NCI-H2081 treated with DMSO at 0.1 percent for 48 hours (cell line): ENCODE measurements at regions not wholly inside any gene's neighbourhood (a gene's known extent, or its start where the extent isn't known, plus 50 kb on each side); places are given as distances from the start of the nearest gene placed in this dataset.

Source experiments
- DNase-seq: peaks from one replicate; lab custom pipeline; 2025; lab: John Stamatoyannopoulos, UW

DNA sequence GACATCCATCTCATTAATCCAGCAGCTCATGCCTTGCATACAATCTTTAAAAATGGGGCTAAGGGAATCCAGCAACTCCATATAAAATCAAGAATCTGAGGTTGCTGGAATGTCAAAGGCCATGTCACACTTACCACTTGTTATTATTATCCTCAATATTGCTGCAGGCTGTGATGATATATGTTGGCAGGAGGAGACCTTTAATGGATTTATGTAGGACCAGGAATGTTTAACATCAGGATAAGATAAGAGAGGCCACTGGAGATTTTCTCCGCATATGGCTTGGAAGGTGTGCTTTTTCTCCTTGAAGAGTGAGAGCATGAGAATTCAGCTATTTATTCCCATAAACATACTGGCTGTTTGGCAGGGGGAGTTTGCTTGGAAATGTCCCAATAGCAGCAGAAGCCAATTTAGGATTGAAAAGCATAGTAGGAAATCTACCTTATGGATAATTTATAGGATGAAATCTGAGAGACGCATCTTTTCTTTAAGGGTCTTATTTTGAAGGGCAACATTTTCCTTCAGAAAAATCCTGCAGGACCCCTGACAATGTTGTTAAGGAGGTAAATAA is 481.4 kb downstream of the AGTPBP1 start:
- DNase-seq = no peak

DNA sequence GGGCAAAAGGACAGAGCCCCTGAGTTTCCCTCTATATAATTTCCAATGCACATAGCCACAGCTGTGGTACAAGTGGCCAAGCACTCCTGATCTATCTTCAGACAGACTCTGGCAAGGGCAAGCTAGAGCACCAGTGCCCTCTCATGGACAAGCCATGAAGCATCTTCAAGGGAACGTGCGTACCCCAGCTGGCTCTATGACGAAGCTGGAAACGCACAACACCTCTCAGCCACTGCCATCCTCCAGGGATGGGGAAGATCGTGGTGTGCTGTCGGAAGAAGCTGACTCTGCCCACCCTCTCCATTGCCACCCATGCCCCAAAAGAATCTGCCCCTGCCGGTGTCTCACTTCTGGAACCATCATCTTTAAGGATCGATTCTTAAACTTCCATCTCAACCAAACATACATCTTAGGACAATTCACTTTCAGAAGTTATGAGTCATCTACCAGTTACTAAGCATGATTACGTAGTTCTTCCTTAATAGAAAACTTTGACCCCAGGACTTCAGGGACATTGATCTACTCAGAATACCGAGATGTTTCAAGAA is 482.9 kb downstream of the AGTPBP1 start:
- no peak for DNase-seq

DNA sequence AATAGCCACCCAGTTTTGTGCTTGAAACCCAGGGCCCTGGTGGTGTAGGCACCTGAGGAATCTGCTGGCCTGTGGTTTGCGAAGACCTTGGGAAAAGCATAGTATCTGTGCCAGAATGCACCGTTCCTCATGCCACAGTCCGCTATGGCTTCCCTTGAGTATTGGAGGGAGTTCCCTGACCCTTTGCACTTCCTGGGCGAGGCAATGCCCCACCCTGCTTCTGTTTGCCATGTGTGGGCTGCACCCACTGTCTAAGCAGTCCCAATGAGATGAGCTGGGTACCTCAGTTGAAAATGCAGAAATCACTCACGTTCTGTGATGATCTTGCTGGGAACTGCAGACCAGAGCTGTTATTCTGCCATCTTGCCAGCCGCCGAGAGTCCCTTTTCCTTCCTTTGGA is 483.5 kb downstream of the AGTPBP1 start:
- DNase-seq = no peak

DNA sequence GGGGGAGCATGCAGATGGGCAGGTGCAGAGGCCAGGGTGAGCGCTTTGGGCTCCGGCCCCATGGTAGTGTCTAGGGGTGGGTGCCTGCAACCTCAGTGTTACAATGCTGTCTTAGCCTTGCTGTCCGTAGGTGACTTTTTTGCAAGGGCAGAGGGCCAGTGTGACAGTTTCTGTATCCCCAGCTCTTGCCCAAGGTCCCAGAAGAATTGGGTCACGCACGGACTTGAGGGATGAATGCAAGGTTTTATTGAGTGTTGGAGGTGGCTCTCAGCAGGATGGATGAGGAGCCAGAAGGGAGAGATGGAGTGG is 492.5 kb downstream of the AGTPBP1 start:
- DNase-seq = no peak

DNA sequence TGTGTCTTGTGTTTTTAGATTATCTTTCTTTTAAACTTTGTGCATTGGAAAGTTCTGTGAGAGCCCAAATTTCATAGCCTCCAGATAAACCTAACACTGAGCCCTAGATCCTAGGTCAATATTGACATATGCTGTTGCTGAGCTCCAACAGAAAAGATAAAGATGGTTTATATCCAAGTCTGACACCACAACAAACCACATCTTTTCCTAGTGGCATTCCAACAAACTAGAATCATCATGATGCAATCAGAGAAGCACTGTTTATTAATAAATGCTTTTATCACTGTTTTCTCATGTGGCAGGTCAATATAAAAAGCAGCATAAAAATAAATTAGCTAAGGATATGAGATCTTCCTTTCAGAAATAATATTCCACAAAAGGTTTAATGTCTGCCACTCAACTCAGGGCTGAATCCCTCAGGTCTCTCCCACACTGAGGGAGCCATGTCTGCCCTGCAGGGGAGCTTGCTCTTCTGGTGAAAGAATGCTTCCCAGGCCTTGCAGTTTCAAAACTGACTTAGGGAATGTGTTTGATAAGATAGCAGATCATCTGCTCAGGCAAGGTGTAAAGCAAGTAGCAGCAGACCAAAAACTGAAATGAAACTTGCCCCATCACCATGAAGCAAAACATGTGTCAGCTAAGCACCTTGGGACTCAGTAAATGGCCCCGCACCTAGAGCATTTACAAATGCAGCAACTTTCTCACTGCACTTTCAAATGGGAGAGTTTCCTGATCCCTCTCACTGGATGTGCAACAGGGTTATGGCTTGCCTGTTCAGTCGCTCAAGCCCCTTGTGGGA is 493.0 kb downstream of the AGTPBP1 start:
- no peak for DNase-seq

DNA sequence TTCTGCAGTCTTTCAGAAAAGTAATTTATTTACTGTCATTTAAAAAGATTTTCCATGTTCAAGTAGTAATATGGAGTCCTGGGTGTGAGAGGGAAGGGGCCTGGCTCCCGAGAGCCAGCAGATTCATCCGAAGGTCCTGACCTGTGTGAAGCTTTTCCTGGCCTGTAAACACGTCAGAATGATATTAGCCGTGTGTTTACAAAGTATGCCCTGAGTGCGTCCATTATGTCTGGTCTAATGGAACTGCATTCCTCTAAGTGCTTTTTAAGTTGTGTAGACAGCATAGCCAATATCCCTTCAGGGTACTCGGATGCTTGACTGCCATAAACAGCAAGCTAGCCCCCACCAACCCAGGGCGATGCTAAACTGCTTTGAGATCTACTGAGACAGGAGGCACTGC is 495.2 kb downstream of the AGTPBP1 start:
- DNase-seq = no peak

DNA sequence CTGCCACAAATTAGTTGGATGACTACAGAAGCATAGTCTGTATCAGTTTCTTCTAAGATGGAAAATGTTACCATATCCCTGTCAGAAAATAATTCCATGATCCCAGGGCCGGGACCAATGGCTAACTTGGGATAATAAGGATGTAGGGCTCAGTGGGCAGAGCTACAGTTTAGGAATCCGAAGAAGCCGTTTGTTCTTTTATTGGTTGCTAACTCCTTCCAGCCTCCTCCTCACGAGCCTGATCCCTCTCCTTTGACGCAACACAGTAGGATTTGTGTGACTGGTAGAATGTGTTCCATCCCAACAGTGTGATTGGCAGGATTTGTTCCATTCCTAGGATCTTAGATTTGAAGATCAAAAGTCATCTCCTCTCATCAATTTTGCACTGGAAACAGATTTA is 496.9 kb downstream of the AGTPBP1 start:
- DNase-seq = no peak

DNA sequence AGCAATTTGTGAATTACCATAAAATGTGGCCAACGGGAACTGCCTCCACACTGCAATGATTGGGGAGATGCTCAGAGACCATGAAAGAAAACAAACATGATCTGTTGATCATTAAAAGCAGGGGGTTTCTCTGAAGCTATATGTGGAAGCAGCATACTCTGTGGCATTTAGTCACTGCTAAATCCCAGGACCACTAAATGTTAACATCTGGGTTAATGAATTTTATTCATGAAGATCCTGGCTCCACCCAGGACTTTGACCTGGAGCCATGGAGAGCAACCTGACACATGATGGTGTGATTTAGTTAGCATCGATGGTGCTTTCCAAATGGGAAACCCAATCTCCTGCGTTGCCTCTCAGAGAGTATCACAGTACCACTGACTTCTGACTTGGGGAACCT is 497.8 kb downstream of the AGTPBP1 start:
- no peak for DNase-seq

DNA sequence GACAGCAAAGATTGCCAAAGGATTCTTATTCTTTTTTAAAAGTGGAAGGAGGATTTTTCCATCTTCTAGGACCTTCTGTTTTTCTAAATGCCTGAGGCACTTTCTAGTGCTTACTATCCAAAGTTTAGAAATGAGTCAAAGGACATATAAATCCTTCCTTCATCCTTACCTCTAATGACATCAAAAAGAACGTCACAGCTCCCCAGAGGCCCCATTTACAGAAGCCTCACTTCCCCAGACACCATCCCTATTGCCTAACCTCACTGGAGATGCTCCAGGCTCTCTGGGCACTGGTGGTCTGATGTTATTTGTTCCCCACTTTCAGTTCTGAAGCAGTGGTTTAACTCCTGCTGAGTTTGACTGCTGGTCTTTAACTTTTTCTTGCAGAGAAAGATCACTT is 504.3 kb downstream of the AGTPBP1 start:
- DNase-seq = no peak

DNA sequence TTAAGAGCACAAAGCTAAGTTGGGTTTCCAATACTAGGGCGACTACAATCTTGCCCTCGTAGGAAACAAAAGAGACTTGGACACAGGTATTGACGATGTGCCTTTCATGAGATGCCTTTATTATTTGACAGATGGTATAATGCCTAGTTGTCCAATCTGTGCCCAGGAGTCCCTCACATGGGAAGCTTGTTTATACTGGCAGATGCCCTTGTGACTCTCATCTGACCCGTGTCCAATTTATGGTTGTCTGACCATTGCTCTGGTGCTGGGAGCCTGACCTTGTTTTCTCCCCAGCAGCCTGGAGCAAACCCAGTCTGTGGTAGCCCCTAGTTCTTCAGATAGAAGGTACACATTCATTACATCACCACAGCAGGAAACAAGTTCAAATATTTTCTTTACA is 511.7 kb downstream of the AGTPBP1 start:
- DNase-seq = no peak

DNA sequence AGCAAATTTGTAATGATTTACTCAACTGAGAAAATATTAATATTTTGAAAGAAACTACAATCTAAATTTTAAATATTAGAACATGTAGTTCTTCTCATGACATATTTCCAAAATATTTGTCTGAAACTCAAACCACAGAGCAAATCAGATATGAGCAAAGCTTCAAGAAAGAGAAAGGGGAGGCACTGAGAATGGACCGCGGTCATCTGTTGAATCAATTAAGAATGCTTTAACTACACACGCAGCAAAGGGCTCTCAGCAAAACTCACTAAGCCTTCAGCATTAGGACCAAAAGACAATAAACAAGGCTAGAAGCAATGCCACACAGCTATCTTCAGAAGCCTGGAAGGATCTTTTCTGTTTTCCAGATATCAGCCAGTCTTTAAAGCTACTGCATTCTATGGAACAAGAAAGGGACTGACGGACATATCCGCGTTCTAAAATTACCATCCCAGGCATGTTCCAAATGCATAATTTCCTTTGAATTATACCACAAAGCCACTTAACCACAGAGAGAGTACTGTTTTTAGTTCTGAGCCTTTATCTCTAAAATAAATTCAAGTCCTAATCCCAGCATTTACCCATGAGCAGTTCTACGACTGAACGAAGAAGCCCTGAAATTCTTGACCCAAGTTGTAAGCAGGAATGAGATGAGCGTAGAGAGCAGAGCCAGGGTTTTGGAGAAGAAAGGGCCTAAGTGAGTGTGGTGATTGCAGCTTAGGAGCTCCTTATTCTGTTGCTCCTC is 513.5 kb downstream of the AGTPBP1 start:
- DNase-seq = no peak

DNA sequence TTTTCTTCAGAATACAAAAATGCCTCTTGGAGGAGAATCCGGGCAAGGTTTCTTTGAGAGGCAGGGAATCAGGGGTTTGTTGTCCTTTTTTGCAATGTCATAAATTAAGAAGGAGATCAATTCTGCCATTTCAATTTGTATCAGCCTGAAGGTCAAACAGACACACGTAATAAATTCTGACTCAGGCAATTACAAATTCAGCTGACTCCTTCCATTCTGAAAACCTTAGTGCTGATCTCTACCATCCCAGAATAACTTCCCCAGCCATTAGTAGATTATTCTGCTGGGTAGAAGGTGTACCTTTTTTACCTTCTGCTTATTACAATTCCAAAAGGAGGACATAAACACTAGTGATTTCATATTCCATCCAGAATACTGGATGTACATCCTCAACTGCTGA is 516.6 kb downstream of the AGTPBP1 start:
- DNase-seq = no peak

DNA sequence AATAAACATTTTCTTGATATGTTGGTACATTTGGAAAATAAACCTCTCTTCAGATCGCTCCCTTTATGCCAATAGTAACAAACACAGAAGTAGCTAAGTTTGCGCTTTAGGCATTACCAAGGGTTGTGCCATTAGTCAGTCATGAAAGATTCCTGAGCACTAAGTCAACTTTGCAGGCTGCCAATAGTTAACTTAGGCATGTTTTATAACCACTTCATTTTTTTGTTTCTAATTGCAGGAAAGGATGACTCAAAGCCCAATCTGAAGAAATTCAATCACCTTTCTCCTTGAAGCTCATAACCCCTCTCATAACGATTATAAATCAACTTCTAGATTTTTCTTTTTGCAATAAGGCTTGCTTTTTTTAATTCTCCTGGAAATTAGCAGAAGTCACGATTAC is 517.0 kb downstream of the AGTPBP1 start:
- no peak for DNase-seq

DNA sequence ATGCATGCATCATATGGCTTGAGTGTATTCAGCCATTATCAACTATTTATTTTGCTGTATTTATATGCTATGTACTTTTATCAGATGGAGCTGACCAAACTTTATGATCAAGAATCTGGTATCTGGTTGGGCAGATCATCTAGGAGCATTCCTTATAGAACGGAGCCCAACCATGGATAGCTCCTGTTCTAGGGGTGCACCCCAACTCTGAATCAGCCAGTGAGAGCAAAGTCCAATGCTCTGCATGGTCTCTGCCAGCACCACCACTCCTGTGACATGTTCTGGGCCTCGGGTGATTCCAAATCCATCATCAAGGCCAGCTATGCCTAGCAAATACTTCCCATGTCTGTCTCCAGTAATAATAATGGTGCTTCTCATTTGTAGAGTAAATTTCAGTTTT is 517.5 kb downstream of the AGTPBP1 start:
- no peak for DNase-seq

DNA sequence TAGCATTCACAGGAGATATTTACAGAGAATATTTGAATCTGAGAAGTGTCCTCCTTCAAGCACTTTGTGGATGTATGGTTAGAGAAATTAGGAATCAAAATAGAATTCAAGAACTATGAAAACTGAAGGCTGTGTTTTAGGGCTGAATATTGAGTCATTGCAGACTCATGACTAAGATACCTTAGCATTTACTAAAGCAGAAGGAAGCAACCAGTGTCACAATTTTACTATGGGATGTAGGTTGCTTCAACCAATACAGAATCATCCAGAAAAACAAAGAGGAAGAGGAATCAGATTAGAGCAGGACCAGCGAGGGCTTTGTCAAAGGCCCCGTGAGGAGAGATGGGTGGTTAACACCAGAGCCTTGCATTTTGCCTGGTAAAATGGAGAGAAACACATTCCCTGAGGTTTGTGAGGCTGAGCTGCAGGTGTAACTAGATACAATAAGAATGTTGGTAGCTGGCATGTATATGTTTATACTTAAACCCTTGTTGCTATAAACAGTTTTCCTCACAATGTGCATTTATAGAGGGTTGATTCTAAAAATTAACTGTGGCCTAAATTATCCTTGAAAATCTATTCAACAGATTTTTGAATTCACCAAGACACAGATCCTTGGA is 518.1 kb downstream of the AGTPBP1 start:
- no peak for DNase-seq

DNA sequence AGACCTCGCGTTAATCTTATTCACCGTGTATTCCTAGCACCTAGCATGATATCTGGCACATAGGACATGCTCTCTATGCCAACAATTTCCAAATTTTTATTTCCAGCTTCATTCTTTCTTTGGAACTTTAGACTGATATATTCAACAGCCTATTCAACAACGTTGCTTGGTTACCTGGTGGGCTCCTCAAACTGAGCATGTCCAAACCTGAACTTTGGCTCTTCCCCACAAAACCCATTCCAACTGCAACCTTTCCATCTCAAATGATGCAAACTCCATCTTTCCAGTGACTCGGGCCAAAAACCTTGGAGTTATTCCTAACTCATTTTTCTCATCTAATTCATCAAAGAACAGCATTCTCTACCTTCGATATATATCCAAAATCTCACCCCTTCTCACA is 525.2 kb downstream of the AGTPBP1 start:
- no peak for DNase-seq

DNA sequence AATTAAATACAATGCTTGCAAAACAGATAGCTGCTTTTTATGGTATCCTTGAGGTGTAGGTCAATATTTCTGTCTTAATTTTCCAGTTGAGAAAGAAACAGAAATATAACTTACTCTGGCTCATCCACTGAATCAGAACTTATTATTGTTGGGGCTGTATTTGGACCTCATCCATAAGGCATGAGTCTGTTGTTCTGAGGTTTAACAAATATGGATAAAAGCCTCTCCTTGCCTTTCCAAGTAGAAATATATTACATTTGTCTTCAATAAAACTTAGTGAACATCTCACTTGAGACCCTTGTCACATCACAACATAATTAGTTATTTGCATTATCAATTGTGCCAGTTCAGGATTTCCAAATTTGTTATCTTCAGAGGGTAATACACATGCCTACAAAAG is 525.8 kb downstream of the AGTPBP1 start:
- DNase-seq = no peak

DNA sequence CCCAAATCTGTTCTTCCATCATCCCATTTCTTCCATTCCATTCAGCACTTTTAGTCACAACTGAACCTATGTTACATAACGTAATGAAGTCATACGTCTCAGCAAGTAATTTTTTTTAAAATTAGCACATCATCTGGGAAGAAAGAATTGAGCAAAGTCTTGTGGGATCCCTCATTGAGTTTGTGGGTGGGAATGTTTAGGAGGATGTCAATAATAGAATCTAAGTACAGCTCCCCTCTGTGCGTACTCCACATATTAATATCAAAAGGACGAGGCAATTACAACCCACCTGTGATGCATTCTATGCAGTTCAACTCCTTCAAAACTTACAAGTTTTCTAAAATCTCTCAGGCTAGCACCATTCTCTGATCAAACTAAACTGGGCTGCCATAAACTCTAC is 526.3 kb downstream of the AGTPBP1 start:
- no peak for DNase-seq

DNA sequence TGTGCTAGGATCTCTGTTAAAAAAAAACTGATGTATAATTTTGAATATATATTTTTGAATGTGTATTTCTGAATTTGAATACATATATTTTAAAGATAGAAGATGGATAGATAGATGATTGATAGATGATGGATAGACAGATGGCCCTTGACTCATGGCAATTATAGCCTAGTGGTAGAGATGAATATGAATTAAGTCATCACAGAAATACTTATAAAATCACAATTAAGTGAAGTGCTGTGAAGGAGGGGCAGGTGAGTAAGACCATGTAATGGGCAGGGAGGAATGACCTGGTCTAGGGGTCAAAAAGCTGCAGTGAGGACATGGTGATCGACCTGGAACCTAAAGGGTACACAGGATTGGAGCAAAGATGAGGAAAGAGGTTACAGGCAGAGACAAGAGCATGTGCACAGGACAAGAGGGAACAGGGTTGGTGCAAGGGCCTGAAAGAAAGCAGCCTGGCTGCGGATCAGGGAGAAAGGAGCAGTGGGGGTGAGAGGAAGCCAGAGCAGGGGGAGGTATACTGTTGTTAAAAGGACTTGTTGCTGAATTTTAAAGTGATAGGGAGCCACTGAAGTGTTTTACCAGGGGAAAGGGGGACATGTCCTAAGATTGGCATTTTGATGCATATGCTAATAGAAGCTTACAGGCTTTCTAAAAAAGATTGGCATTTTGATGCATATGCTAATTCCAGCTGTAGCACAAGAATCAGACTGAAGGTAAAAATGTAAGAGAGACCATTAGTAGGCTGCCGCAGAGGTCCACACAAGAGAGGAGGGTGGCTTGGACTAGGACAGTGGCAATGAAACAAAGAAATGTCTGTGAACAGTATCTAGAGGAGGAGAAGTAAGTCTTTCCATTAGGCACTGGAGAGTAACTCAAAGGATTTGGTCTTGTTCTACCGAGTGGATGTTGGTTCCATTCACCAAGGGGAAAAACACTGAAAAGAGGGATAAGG is 527.8 kb downstream of the AGTPBP1 start:
- no peak for DNase-seq

DNA sequence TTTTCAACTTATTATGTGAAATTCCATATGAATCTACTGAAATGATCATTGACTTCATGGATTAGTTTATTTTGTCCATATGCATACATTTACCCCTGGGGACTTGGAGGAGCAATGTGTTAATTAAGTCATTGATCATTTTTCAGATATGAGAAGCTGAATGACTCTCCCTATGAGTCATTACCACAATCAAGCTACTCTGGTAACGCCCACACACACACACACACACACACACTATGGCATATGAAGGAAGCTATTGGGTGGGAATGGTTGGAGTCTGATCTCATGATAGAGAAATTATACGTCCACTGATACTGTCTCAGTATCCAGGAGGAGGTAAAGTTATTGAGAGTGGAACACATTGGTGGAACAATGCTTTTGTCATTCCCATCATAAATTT is 528.9 kb downstream of the AGTPBP1 start:
- DNase-seq = no peak

DNA sequence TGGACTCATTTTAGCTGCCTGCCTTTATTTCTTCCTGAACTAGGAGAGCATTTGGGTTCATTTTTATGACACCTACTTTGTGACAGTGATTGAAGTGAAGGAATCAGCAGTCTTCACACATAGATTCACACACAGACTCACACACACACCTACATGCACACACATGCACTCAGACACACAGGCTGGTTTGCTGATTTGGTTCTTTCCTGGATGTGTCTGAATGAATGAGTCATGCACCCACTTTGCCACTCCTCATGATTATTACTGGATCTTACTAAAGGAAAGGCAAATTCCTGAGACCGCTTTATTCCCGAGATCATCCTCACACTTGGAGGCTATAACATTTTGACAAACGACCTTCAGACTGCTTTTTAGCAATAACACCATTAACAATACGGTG is 529.5 kb downstream of the AGTPBP1 start:
- DNase-seq = no peak

DNA sequence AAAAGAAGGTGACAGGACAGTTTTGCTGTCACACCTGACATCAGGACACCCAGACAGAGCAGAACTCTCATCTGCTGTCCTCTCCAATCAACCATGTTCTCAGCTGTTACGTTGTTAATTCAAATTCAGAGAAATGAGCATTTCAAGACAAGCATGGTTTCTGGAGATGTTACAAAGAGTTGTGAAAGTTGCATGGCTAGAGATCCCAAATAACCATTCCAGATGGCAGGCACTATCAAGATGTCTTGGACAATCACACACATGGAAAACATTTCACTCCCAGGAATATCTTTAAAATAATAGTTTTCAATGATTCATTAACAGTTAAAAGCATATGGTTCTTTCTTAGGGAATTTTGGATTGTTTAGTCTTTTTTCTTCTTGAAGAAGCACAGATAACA is 533.1 kb downstream of the AGTPBP1 start:
- DNase-seq = no peak
